Tibial nerve (tissue), 4 donors: ENCODE measurements at regions not wholly inside any gene's neighbourhood (a gene's known extent, or its start where the extent isn't known, plus 50 kb on each side); places are given as distances from the start of the nearest gene placed in this dataset.

Experiments
- DNase-seq, 2 donors: peaks; one replicate each; pipeline ENCODE4 v3.0.0-alpha.2; 2019; ENCODE audit warnings: low spot score in 2 of 2
- H3K27ac ChIP-seq, 4 donors: fragments of 200-600 bp; sonication (generic) in 3 of 4; one replicate each; pipeline ENCODE4 v1.5.1; 2017 to 2019; ENCODE audit warnings: mild to moderate bottlenecking in 1 of 4
- H3K27me3 ChIP-seq, 2 donors: fragments of 200-600 bp; sonication (generic) in 1 of 2; one replicate each; pipeline versions ENCODE4 v1.5.1 to v1.6.0; 2017 to 2019
- H3K36me3 ChIP-seq, 3 donors: fragments of 200-600 bp; sonication (generic); one replicate each; pipeline ENCODE4 v1.5.1; 2018 to 2019
- H3K4me1 ChIP-seq, 4 donors: fragments of 200-600 bp; sonication (generic) in 3 of 4; one replicate each; pipeline ENCODE4 v1.5.1; 2017 to 2019
- H3K4me3 ChIP-seq, 4 donors: fragments of 200-600 bp; sonication (generic) in 3 of 4; one replicate each; pipeline ENCODE4 v1.5.1; 2017 to 2019; ENCODE audit warnings: mild to moderate bottlenecking in 1 of 4, moderate library complexity in 1 of 4
- H3K9me3 ChIP-seq, 4 donors: fragments of 200-600 bp; sonication (generic) in 3 of 4; one replicate each; pipeline ENCODE4 v1.5.1; 2017 to 2019
- EP300 ChIP-seq, 2 donors: sonication (generic); formaldehyde crosslinking; IDR thresholded peaks; one replicate each; pipeline ENCODE4 v1.6.1; 2017; ENCODE audit warnings: antibody characterized with exemption in 2 of 2, mild to moderate bottlenecking in 1 of 2
- POLR2A ChIP-seq, 2 donors: fragments of 450-650 bp; IDR thresholded peaks; one replicate each; pipeline ENCODE4 v1.6.1; 2017; ENCODE audit warnings: antibody characterized with exemption in 2 of 2, mild to moderate bottlenecking in 2 of 2, moderate library complexity in 2 of 2
- WGBS, 2 donors: methylation state at CpG; one replicate each; pipeline ENCODE4 v1.1.5; 2018; 5-methylcytosine and 5-hydroxymethylcytosine counted together
- TF ChIP-seq, protein P1 (sequence below), 5 experiments: fragments of 200-600 bp in 3 of 5; fragments of 450-650 bp in 2 of 5; sonication (generic) in 3 of 5; IDR thresholded peaks; one replicate each; pipeline ENCODE4 v1.5.1; 2016 to 2019; ENCODE audit warnings: antibody characterized with exemption in 5 of 5, mild to moderate bottlenecking in 3 of 5, moderate library complexity in 2 of 5

DNA sequence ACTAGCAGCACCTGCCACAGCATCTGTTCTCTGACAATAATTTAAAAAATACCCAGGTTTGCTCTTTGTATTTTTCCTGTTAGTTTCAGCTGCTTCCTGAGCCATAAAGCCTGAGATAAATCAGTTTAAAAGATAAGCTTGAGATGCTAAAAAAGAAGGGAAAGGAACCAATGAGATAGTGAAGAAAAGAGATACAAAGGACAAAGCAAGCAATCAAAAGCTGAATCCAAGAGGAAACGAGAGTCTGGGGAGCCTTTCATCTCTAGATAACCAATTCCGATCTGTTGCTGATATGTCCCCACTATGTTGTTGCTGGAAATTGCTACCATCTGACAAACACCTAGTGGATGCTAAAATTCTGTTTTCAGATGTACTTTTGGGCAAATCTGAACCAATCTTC, 201.4 kb downstream of the RBM43 start:
- no peak for DNase-seq
- H3K36me3 ChIP-seq: no peaks in the 10 kb centered on the region
- H3K27me3 ChIP-seq: no peaks in the 10 kb centered on the region
- H3K4me1 ChIP-seq: peaks cover 0 to 8% (median 0%) of the 10 kb centered on the region in 4 donors
- WGBS, 2 donors: 64 to 78% methylated on average over 2 of the region's 2 CpGs
- no peak overlapping the region for H3K27ac ChIP-seq
- no peak overlapping the region for H3K4me3 ChIP-seq
- H3K9me3 ChIP-seq: no peaks in the 10 kb centered on the region
- TF ChIP-seq EP300 (IDR thresholded peaks at IDR 0.05): no peak
- TF ChIP-seq POLR2A (IDR thresholded peaks at IDR 0.05): no peak
- TF ChIP-seq, protein P1, sequence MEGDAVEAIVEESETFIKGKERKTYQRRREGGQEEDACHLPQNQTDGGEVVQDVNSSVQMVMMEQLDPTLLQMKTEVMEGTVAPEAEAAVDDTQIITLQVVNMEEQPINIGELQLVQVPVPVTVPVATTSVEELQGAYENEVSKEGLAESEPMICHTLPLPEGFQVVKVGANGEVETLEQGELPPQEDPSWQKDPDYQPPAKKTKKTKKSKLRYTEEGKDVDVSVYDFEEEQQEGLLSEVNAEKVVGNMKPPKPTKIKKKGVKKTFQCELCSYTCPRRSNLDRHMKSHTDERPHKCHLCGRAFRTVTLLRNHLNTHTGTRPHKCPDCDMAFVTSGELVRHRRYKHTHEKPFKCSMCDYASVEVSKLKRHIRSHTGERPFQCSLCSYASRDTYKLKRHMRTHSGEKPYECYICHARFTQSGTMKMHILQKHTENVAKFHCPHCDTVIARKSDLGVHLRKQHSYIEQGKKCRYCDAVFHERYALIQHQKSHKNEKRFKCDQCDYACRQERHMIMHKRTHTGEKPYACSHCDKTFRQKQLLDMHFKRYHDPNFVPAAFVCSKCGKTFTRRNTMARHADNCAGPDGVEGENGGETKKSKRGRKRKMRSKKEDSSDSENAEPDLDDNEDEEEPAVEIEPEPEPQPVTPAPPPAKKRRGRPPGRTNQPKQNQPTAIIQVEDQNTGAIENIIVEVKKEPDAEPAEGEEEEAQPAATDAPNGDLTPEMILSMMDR (IDR thresholded peaks at IDR 0.05): no peak

- H3K4me3 ChIP-seq: no peak overlapping the region
- peak overlapping the region in 1 of 4 donors; percentile 26 for H3K27ac ChIP-seq
- no peaks in the 10 kb centered on the region for H3K9me3 ChIP-seq
- no peak for DNase-seq
- WGBS, 2 donors: 44 to 63% methylated on average over 1 of the region's 1 CpG
- peaks cover 0 to 9% (median 2%) of the 10 kb centered on the region in 4 donors for H3K4me1 ChIP-seq
- TF ChIP-seq, protein P1 (IDR thresholded peaks at IDR 0.05): no peak
- no peak for TF ChIP-seq POLR2A (IDR thresholded peaks at IDR 0.05)
- TF ChIP-seq EP300 (IDR thresholded peaks at IDR 0.05): no peak
- no peaks in the 10 kb centered on the region for H3K27me3 ChIP-seq
- no peaks in the 10 kb centered on the region for H3K36me3 ChIP-seq
Observed at GRCh38 chr2:151056870-151057269, 204.8 kb downstream of the RBM43 start.

DNA sequence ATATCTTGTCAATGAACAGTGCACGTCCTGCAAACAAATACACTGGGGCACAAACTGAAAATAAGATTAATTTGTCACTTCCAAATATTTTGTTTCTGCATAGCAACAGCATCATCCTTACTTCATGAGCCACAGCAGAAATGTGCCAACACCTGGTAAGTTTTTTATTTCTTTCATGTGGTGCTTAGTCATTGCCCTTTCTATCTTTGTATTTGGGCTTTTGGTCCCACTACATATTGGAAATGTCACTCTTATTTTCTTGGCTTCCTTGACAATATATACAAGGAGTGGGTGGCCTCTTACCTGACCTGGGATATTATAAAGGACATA, 208.0 kb downstream of the RBM43 start:
- DNase-seq: no peak
- Histone ChIP-seq H3K4me3 (no peak overlapping the region), H3K27ac (peak overlapping the region in 1 of 4 donors; percentile 49), H3K4me1 (peaks cover 0 to 14% (median 2%) of the 10 kb centered on the region in 4 donors), H3K36me3 (no peaks in the 10 kb centered on the region), H3K27me3 (no peaks in the 10 kb centered on the region), H3K9me3 (no peaks in the 10 kb centered on the region)
- 45 to 55% methylated on average over 1 of the region's 1 CpG for WGBS, 2 donors
- TF ChIP-seq, protein P1 (IDR thresholded peaks at IDR 0.05): no peak
- TF ChIP-seq EP300 (IDR thresholded peaks at IDR 0.05) (no peak), POLR2A (IDR thresholded peaks at IDR 0.05) (no peak)

DNA sequence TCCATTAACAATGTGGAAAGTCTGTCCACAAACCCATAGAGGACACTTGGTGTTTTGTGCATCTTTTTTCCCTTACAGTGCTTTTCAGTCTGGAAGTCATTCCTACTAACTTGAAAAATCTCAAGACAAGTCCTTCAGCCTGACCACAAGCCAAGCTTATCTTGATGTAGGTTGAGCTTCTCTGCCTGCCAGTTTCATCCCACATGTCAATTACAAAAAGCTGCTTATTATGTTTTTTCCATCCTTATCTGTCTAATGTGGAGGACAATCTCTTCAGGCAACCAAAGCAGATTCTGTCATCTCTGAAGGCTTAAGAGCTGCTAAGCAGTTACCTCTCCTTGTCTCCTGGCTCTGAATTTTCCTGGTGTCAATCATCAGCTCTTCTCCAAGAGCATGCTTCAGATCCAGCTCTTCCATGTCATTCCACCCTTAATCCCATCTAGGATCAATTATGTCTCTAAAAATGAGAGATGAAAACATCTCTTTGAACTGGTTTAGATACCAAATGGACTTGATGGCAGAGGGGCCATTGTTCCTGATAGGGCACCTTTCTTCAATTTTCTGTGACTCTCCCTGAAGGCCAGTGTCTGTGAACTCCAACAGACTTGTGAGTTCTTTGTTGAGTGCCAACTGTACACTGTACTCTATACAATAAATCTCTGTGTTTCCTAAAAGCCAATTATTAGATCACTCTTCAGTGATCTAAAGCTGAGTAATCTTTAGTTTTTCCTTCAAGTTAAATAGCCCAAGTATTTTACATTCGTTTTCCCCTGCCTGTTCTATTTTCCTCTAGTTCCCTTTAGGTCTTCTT, 208.6 kb downstream of the RBM43 start:
- H3K27me3 ChIP-seq: no peaks in the 10 kb centered on the region
- H3K4me3 ChIP-seq: no peak overlapping the region
- H3K4me1 ChIP-seq: peaks cover 0 to 14% (median 2%) of the 10 kb centered on the region in 4 donors
- H3K9me3 ChIP-seq: no peaks in the 10 kb centered on the region
- TF ChIP-seq EP300 (IDR thresholded peaks at IDR 0.05) (no peak), POLR2A (IDR thresholded peaks at IDR 0.05) (no peak)
- TF ChIP-seq, protein P1 (IDR thresholded peaks at IDR 0.05): no peak
- DNase-seq: no peak
- 42 to 53% methylated on average over 1 of the region's 1 CpG for WGBS, 2 donors
- peak overlapping the region in 1 of 4 donors; percentile 49 for H3K27ac ChIP-seq
- H3K36me3 ChIP-seq: no peaks in the 10 kb centered on the region

DNA sequence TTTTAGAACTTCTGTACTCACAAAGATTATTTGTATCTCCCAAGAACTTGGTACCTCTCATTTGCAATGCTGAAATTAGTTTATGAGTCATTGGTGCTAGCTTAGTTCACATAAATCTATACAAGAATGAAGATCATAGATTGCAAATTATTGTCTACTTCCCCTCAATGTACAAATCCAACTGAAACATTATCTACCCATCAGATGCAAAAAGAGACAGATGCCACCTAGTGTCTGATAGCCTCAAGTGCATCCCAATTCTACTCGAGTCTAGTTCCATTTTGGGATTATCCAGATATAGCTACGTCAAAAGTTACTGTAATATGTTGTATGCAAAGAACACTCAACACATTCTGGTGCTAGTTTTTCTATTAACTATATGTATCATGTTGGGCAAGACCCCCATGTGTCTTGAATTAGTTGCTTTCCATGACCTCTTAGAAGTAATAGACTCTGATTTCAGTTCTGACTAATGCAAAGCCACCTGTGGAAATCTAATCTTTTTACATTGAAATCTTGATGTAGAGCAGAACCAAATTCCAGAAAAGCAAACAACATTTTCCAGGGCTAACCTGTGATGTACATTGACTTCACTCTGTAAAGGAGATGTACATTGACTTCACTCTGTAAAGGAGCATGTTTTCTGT, 210.0 kb downstream of the RBM43 start:
- H3K4me1 ChIP-seq: peaks cover 0 to 8% (median 2%) of the 10 kb centered on the region in 4 donors
- WGBS, 2 donors: 15 to 21% methylated on average over 2 of the region's 2 CpGs
- no peak overlapping the region for H3K27ac ChIP-seq
- no peaks in the 10 kb centered on the region for H3K36me3 ChIP-seq
- no peaks in the 10 kb centered on the region for H3K27me3 ChIP-seq
- TF ChIP-seq EP300 (IDR thresholded peaks at IDR 0.05) (no peak), POLR2A (IDR thresholded peaks at IDR 0.05) (no peak)
- TF ChIP-seq, protein P1 (IDR thresholded peaks at IDR 0.05): peak; percentile 63 to 73 (median 69)
- no peaks in the 10 kb centered on the region for H3K9me3 ChIP-seq
- H3K4me3 ChIP-seq: no peak overlapping the region
- peak in 1 of 2 donors; percentile 70 for DNase-seq
